WTC11 (cell line): ENCODE measurements at regions not wholly inside any gene's neighbourhood (a gene's known extent, or its start where the extent isn't known, plus 50 kb on each side); places are given as distances from the start of the nearest gene placed in this dataset.

ENCODE experiments used
- ATAC-seq: fragments of 200-7000 bp; cut with Tn5 transposase; 2 replicates; pipeline ENCODE4 v1.10.0; 2021; ENCODE audit warnings: mild to moderate bottlenecking, moderate library complexity
- CTCF ChIA-PET: fragments of 300-600 bp; sonication (Branson Sonifier 250); formaldehyde crosslinking; loops from one replicate; lab custom pipeline; 2021; ENCODE audit warnings: antibody characterized with exemption; lab: Charles Lee
- POLR2A ChIA-PET: fragments of 350-600 bp; sonication (Branson Sonifier 250); formaldehyde crosslinking; loops from one replicate; lab custom pipeline; 2021; ENCODE audit warnings: antibody characterized with exemption; lab: Charles Lee
- DNase-seq: peaks from one replicate; pipeline ENCODE4 v3.0.0; 2021; ENCODE audit warnings: low spot score
- H3K27ac Mint-ChIP-seq: 2 replicates; pipeline ENCODE4 v1.8.0; 2021; ENCODE audit warnings: mixed read lengths
- H3K27me3 Mint-ChIP-seq: 2 replicates; pipeline ENCODE4 v1.8.0; 2021; ENCODE audit warnings: low read depth, mild to moderate bottlenecking, moderate library complexity, mixed read lengths
- H3K36me3 Mint-ChIP-seq: 2 replicates; pipeline ENCODE4 v1.8.0; 2021; ENCODE audit warnings: mixed read lengths
- H3K4me1 Mint-ChIP-seq: 2 replicates; pipeline ENCODE4 v1.8.0; 2022; ENCODE audit warnings: mixed read lengths
- H3K4me3 Mint-ChIP-seq: 2 replicates; pipeline ENCODE4 v1.8.0; 2021; ENCODE audit warnings: mild to moderate bottlenecking, moderate library complexity, mixed read lengths
- H3K9me3 Mint-ChIP-seq: 2 replicates; pipeline ENCODE4 v1.8.0; 2021; ENCODE audit warnings: mixed read lengths
- ATF1 ChIP-seq: sonication (generic); formaldehyde crosslinking; IDR thresholded peaks from 2 replicates; pipeline ENCODE4 v1.8.1; 2023; ENCODE audit warnings: mild to moderate bottlenecking, moderate library complexity, missing genetic modification reagents
- CREM ChIP-seq: sonication (generic); formaldehyde crosslinking; IDR thresholded peaks from 2 replicates; pipeline ENCODE4 v1.8.1; 2022; ENCODE audit warnings: mild to moderate bottlenecking, missing genetic modification reagents, moderate library complexity
- JAZF1 ChIP-seq: fragments of 250-450 bp; sonication (Bioruptor Pico); IDR thresholded peaks from 2 replicates; pipeline ENCODE4 v1.9.0; 2021; ENCODE audit warnings: moderate library complexity, mild to moderate bottlenecking, inconsistent platforms
- RORB ChIP-seq: fragments of 250-450 bp; sonication (Bioruptor Pico); IDR thresholded peaks from 2 replicates; pipeline ENCODE4 v1.9.0; 2021; ENCODE audit warnings: mild to moderate bottlenecking
- SMAD4 ChIP-seq: sonication (generic); formaldehyde crosslinking; IDR thresholded peaks from 2 replicates; pipeline ENCODE4 v1.8.0; 2022; ENCODE audit warnings: mild to moderate bottlenecking, missing genetic modification reagents
- SP1 ChIP-seq: sonication (generic); formaldehyde crosslinking; conservative IDR thresholded peaks from 2 replicates; pipeline ENCODE4 v1.8.1; 2022; ENCODE audit warnings: missing genetic modification reagents
- ZNF219 ChIP-seq: sonication (generic); formaldehyde crosslinking; IDR thresholded peaks from 2 replicates; pipeline ENCODE4 v1.8.0; 2023; ENCODE audit warnings: missing genetic modification reagents, mild to moderate bottlenecking, borderline replicate concordance
- ZNF263 ChIP-seq: sonication (generic); formaldehyde crosslinking; IDR thresholded peaks from 2 replicates; pipeline ENCODE4 v1.8.1; 2022; ENCODE audit warnings: low read depth, mild to moderate bottlenecking, moderate library complexity, missing genetic modification reagents
- ZNF396 ChIP-seq: fragments of 250-450 bp; sonication (Bioruptor Pico); IDR thresholded peaks from 2 replicates; pipeline ENCODE4 v1.8.0; 2021; ENCODE audit warnings: mild to moderate bottlenecking, moderate library complexity, borderline replicate concordance
- ZNF416 ChIP-seq: fragments of 250-450 bp; sonication (Bioruptor Pico); IDR thresholded peaks from 2 replicates; pipeline ENCODE4 v1.9.0; 2021; ENCODE audit warnings: mild to moderate bottlenecking, inconsistent platforms
- ZNF671 ChIP-seq: fragments of 250-450 bp; sonication (Bioruptor Pico); IDR thresholded peaks from 2 replicates; pipeline ENCODE4 v1.8.0; 2021; ENCODE audit warnings: mild to moderate bottlenecking
- TF ChIP-seq, protein P1 (sequence below): sonication (generic); formaldehyde crosslinking; IDR thresholded peaks from 2 replicates; pipeline ENCODE4 v1.8.0; 2022; ENCODE audit warnings: mild to moderate bottlenecking, missing genetic modification reagents
- TF ChIP-seq, protein P2 (sequence below): sonication (generic); formaldehyde crosslinking; conservative IDR thresholded peaks from 2 replicates; pipeline ENCODE4 v1.8.1; 2023; ENCODE audit warnings: mild to moderate bottlenecking, low read depth, missing genetic modification reagents, moderate library complexity
- TF ChIP-seq, protein P3 (sequence below): sonication (generic); formaldehyde crosslinking; IDR thresholded peaks from 2 replicates; pipeline ENCODE4 v1.8.1; 2023; ENCODE audit warnings: mild to moderate bottlenecking, missing genetic modification reagents

DNA sequence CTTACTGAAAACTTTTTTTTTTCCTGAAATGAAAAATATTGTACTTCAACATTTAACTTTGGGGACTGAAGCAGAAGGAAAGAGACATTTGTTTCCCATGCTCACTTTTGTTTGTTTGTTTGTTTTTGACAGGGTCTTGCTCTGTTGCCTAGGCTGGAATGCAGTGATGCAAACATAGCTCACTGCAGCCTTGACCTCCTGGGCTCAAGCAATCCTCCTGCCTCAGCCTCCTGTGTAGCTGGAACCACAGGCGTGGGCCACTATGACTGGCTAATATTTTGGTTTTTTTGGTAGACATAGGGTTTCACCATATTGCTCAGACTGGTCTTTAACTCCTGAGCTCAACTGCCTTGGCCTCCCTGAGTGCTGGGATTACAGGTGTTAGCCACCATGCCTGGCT, 70.9 kb upstream of the SPTBN1 start (continued):
- no peak for TF ChIP-seq JAZF1 (CRISPR knock-in tag)

DNA sequence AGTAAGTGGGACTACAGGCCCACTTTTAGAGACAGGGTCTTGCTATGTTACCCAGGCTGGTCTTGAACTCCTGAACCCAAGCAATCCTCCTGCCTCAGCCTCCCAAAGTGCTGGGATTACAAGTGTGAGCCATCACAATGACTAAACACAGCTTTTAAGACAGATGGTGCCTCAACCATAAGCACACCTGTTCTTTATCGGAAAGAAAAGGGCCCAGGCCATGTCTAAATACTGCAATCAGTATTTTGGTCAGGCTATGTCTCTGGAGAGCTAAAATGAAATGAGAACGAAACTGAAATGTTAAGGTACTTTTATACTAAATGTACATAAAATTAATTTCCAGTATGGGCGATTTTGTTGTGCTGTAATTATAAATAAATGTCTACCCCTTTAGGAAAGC, 69.5 kb upstream of the SPTBN1 start:
- H3K4me3 Mint-ChIP-seq, result no peak overlapping the region
- H3K36me3 Mint-ChIP-seq, result no peaks in the 10 kb centered on the region
- DNase-seq, result no peak
- POLR2A ChIA-PET, result interaction anchor here (1.0 kb wide), 1 partner anchor 9 kb away, joined by 3 read pairs; no protein-coding TSS in a partner anchor
- CTCF ChIA-PET, result no interaction called here
- H3K9me3 Mint-ChIP-seq, result no peaks in the 10 kb centered on the region
- no peaks in the 10 kb centered on the region; the same call in 1 of the 2 replicates for H3K27me3 Mint-ChIP-seq
- peaks cover 18% of the 10 kb centered on the region for H3K4me1 Mint-ChIP-seq
- H3K27ac Mint-ChIP-seq, result no peak overlapping the region
- ATAC-seq, result no peak
- no peak for TF ChIP-seq ZNF396 (CRISPR knock-in tag)
- TF ChIP-seq, protein P1, sequence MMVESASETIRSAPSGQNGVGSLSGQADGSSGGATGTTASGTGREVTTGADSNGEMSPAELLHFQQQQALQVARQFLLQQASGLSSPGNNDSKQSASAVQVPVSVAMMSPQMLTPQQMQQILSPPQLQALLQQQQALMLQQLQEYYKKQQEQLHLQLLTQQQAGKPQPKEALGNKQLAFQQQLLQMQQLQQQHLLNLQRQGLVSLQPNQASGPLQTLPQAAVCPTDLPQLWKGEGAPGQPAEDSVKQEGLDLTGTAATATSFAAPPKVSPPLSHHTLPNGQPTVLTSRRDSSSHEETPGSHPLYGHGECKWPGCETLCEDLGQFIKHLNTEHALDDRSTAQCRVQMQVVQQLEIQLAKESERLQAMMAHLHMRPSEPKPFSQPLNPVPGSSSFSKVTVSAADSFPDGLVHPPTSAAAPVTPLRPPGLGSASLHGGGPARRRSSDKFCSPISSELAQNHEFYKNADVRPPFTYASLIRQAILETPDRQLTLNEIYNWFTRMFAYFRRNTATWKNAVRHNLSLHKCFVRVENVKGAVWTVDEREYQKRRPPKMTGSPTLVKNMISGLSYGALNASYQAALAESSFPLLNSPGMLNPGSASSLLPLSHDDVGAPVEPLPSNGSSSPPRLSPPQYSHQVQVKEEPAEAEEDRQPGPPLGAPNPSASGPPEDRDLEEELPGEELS (CRISPR knock-in tag), result no peak

DNA sequence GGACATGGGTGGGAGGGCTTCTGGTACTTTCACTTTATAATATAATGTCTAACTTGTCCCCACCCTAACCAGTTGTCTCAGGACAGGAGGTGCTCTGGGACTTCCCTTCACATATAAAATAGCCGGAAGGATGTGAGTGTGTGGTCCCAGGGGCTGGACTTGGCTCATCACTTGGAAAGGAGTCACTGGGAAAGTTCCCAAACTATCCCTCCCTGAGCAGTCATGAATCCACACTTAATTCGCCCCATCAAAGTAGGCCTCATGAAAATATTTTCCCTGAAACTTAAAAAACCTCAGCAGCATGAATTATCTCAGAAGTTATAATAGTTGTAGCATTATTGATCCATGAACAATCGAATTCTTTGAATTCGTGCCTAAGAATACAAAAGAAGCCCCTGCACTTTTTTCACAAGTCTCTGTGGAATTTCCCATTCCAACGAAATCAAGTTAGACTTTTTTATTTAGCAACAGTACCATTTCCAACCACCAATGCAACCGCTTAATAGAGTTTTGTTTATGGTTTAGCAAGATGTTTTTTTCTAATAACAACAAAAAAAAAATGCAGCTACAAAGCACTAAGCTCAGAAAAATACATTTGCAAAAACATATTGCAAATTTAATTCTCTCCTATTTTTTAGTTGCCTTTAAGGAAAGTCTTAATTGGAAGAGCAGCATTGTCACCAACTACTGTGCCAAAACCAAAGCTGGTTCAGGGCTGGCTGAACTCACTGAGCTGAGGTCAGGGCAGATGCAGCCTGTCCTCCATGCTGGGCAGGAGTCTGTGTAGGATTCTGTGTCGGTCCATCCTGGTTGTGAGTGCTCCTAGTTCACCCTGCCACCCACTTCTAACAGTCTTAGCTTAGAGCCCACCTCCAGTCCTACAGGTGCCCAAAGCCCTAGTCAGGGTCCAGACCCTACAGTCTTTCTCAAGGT, 68.8 kb upstream of the SPTBN1 start:
- Mint-ChIP-seq H3K9me3 (no peaks in the 10 kb centered on the region), H3K4me3 (no peak overlapping the region), H3K36me3 (no peaks in the 10 kb centered on the region)
- CTCF ChIA-PET, result no interaction called here
- DNase-seq, result no peak
- TF ChIP-seq RORB (CRISPR knock-in tag) (no peak), CREM (CRISPR knock-in tag) (no peak), ZNF219 (CRISPR knock-in tag) (no peak), ATF1 (CRISPR knock-in tag) (no peak), SMAD4 (no peak), SP1 (no peak)
- TF ChIP-seq, all 79 proteins: peak for 0
- Mint-ChIP-seq H3K4me1 (peaks cover 18% of the 10 kb centered on the region), H3K27me3 (no peaks in the 10 kb centered on the region; the same call in 1 of the 2 replicates), H3K27ac (no peak overlapping the region)
- ATAC-seq, result no peak
- POLR2A ChIA-PET, result interaction anchor here (1.0 kb wide), 1 partner anchor 10 kb away, joined by 3 read pairs; no protein-coding TSS in a partner anchor

DNA sequence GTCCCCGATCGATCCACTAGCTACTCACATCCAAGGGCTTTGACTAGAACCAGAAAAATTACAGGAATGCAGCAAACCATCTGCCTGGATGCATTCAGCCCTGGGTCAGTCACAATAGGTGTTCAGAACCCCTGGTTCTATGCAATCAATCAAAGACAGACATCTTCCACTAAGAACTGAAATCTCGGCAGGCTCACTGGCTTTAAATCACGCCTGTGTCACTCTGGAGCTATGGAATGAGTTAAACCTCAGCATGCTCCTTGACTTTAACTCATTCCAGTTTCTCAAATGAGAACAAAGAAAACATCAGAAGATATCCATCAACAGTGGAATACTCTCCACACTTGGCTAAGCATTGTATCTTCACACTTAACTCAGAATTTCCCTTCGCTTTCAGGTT, 68.1 kb upstream of the SPTBN1 start:
- H3K9me3 Mint-ChIP-seq, result no peaks in the 10 kb centered on the region
- no peak overlapping the region for H3K27ac Mint-ChIP-seq
- no peak overlapping the region for H3K4me3 Mint-ChIP-seq
- ChIA-PET CTCF (no interaction called here), POLR2A (no interaction called here)
- no peak for TF ChIP-seq ZNF263 (CRISPR knock-in tag)
- no peak for TF ChIP-seq ZNF671 (CRISPR knock-in tag)
- TF ChIP-seq, protein P2, sequence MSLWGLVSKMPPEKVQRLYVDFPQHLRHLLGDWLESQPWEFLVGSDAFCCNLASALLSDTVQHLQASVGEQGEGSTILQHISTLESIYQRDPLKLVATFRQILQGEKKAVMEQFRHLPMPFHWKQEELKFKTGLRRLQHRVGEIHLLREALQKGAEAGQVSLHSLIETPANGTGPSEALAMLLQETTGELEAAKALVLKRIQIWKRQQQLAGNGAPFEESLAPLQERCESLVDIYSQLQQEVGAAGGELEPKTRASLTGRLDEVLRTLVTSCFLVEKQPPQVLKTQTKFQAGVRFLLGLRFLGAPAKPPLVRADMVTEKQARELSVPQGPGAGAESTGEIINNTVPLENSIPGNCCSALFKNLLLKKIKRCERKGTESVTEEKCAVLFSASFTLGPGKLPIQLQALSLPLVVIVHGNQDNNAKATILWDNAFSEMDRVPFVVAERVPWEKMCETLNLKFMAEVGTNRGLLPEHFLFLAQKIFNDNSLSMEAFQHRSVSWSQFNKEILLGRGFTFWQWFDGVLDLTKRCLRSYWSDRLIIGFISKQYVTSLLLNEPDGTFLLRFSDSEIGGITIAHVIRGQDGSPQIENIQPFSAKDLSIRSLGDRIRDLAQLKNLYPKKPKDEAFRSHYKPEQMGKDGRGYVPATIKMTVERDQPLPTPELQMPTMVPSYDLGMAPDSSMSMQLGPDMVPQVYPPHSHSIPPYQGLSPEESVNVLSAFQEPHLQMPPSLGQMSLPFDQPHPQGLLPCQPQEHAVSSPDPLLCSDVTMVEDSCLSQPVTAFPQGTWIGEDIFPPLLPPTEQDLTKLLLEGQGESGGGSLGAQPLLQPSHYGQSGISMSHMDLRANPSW (CRISPR knock-in tag), result no peak
- TF ChIP-seq JAZF1 (CRISPR knock-in tag), result no peak
- TF ChIP-seq, protein P3, sequence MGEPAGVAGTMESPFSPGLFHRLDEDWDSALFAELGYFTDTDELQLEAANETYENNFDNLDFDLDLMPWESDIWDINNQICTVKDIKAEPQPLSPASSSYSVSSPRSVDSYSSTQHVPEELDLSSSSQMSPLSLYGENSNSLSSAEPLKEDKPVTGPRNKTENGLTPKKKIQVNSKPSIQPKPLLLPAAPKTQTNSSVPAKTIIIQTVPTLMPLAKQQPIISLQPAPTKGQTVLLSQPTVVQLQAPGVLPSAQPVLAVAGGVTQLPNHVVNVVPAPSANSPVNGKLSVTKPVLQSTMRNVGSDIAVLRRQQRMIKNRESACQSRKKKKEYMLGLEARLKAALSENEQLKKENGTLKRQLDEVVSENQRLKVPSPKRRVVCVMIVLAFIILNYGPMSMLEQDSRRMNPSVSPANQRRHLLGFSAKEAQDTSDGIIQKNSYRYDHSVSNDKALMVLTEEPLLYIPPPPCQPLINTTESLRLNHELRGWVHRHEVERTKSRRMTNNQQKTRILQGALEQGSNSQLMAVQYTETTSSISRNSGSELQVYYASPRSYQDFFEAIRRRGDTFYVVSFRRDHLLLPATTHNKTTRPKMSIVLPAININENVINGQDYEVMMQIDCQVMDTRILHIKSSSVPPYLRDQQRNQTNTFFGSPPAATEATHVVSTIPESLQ, result no peak
- no peak for TF ChIP-seq ZNF416 (CRISPR knock-in tag)
- ATAC-seq (no peak; the same call in 1 of the 2 replicates), DNase-seq (no peak)
- no peaks in the 10 kb centered on the region for H3K27me3 Mint-ChIP-seq
- H3K36me3 Mint-ChIP-seq, result no peaks in the 10 kb centered on the region
- H3K4me1 Mint-ChIP-seq, result peaks cover 18% of the 10 kb centered on the region
